ENCODE measurements at regions not wholly inside any gene's neighbourhood (a gene's known extent, or its start where the extent isn't known, plus 50 kb on each side); places are given as distances from the start of the nearest gene placed in this dataset.

GRCh38 chr17:74032222-74032621 lies 171.3 kb upstream of the RPL38 start:
- TF ChIP-seq MXI1 (conservative IDR thresholded peaks at IDR 0.05; ENCODE audit: poor library complexity, severe bottlenecking), result no peak
- no peak for TF ChIP-seq CTCF (IDR thresholded peaks at IDR 0.05; ENCODE audit: poor library complexity, severe bottlenecking)
- TF ChIP-seq POLR2AphosphoS5 (IDR thresholded peaks at IDR 0.05), result no peak
- TF ChIP-seq EZH2 (IDR thresholded peaks at IDR 0.05; ENCODE audit: borderline replicate concordance, insufficient read depth, low read length, poor library complexity, severe bottlenecking), result no peak
- no peak for TF ChIP-seq SMC3 (conservative IDR thresholded peaks at IDR 0.05; ENCODE audit: poor library complexity)
- TF ChIP-seq RAD21 (conservative IDR thresholded peaks at IDR 0.05), result no peak

All from neural cell (in vitro differentiated cells).